T-helper 2 cell (primary cell): ENCODE measurements at regions not wholly inside any gene's neighbourhood (a gene's known extent, or its start where the extent isn't known, plus 50 kb on each side); places are given as distances from the start of the nearest gene placed in this dataset.
"Not testable (repeated sequence)": the region's sequence is repeated elsewhere in the genome, so short reads cannot be mapped to it uniquely, and the experiment has no call there.

ENCODE experiments used
- DNase-seq, 5 experiments: peaks; one replicate each; pipeline versions ENCODE4 v3.0.0 to v3.0.0-alpha.2; 2012 to 2022

DNA sequence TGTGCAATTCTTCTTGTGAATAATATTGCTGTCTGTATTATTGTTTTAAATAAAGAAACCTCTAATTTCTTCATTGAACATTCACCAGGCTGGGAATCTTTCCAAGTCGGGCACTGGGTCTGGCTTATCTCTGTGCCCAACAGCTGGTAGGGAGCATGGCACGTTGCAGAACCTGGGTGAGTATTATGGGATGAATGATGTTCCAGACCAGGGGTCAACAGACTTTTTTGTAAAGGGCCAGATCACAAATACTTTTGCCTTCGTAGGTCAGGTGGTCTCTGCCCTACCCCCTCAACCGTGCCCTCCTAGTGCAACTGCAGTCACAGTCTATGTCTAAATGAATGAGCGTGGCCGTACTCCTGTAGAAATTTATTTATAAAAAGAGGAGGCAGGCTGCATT is 81.6 kb upstream of the FOXQ1 start:
- DNase-seq = no peak

- DNase-seq = no peak
Measured at GRCh38 chr6:1229808-1230207, 82.1 kb upstream of the FOXQ1 start.

GRCh38 chr6:1229301-1229700 is 82.6 kb upstream of the FOXQ1 start:
- DNase-seq = no peak

GRCh38 chr6:1228754-1229191 is 83.1 kb upstream of the FOXQ1 start:
- DNase-seq = no peak

DNA sequence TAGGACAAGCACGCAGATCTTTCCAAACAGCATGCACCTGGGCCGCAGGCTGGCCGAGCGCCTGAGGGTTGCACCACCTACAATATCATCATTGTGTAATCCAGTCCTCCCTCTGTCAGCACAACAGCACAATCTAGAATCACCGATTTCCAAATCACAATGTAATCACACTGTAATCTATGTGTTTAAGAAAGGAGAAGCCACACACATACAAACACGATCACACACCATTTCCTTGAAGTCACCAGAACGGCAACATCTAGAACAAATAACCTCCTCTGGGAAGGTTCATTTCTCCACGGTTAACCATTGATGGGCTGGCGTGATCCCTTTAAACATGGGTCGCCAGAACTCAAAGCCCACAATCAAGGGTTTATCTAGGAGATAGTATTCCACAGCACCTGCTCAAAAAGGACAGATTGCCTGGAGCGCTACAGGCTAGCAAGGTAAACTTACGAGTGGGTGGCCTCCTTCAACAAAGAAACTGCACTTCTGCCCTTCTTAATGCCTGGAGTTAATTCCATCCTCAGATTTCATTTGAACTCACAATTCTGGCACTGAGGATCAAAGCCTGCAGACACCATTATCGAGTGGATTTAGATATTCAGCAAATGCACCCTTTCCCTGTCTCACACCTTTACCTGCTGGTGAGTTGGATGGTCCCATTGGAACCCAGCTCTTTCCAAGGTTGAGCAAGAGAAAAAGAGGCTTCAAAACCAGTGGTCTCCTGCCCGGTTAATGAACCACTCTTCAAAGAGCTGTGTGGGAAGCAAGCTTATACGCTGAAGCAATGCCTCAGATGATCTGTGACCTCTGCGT is 83.8 kb upstream of the FOXQ1 start:
- no peak for DNase-seq

- DNase-seq = no peak
Measured at GRCh38 chr6:1227600-1227934, 84.3 kb upstream of the FOXQ1 start.

DNA sequence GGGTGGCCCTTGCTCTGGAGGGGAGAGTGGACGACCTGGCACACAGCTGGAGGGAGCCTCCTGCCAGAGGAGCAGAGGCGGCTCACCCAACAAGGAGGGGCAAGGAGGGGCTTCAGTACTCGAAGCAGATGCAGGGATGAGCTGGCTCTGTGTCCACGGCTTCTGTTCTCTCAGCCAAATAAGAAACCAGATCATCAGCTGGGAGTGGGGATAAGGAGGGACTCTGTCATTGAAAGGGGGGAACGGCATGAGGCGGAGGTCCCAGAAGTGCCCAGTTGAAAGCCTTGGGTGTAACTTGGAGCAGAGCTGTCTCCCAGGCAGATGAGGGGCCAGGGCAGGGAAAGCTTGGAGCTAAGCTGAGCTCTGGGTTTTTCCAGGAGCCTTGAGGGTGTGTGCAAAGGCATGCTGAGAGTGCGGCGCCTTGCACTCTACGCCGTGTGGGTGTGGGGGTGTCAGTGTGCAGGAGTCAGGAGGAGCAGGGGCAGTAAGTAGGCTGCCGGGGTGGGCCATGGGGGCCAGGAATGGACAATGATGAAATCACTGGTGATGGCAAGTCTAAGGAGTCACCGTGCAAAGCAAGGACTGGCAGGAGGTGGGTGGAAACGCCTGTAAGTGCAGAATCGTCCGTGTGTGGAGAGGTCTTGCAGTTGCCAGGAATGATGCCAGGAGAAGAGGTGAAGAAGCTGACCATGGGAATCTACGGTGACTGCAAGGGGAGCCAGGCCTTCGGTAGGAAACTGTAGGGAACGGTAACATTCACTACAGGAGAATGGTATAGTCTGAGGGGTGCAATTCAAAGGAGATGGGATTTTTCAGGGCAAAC is 85.4 kb upstream of the FOXQ1 start:
- DNase-seq = no peak

GRCh38 chr6:1224514-1224913 is 87.4 kb upstream of the FOXQ1 start:
- DNase-seq = no peak

- DNase-seq = no peak
Measured at GRCh38 chr6:1222728-1223595, 88.9 kb upstream of the FOXQ1 start.

DNA sequence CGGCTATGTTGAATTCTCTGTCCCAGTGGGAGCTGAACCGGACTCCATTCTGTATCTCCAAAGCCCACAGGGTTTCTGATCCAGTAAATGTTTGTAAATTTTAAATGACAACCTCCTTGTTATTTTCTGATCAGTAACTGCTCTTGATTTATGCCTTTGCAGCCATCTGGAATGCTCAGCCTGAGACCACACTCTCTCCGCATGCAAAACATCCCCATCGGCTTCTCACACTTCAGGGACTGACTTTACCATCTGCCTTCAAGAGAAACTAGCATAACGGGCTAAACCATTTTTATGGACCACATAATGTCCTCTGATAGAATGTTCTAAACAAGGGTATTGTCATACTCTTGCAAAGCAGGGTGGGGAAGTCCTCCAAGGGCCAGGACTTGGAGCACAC is 94.5 kb upstream of the FOXQ1 start:
- no peak for DNase-seq

DNA sequence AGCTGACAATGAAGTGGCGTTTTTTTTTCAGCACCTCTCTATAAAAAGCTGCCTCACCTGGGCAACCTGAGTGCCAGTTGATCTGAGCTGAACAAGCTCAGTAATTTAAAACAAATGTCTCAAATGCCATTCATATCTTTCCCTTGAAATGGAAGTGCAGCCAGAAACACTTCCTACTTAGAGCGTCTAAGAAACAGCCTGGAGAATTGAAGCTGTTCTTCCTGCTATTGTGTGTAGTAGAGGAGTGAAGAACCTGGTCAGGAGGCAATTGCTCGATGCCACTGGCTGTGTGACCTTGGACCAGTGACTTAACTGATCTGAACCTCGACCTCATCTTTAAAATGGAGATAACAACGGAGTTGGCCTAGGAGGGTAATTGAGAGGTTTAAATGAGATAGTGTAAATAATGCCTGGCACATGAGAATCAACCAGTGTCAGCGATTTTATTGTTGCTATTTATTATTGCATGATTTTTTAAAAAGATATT is 95.4 kb upstream of the FOXQ1 start:
- no peak for DNase-seq

GRCh38 chr6:1215884-1216487 is 95.9 kb upstream of the FOXQ1 start:
- no peak for DNase-seq

GRCh38 chr6:1215023-1215422 is 96.9 kb upstream of the FOXQ1 start:
- DNase-seq = no peak

DNA sequence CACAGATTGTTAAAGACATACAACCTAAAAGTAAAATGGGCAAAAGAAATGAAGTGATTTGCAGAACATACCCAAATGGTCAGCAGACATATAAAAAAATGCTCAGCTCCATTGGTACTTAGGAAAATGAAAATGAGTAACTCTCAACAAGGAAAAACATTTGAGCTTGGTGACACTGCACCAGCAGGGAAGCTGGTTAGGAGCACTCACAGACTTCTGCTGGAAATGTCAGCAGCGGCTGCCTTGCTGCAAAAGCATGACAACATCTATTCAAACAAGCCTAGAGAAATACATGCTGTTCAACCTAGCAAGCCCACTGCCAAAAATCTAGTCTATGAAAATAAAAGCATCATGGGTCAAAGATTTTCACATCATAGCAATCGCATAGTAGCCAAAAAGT is 99.0 kb upstream of the FOXQ1 start:
- DNase-seq = no peak

GRCh38 chr6:1212138-1212537 is 99.8 kb upstream of the FOXQ1 start:
- not testable (repeated sequence) for DNase-seq

- not testable (repeated sequence) for DNase-seq
Measured at GRCh38 chr6:1210631-1211030, 101.3 kb upstream of the FOXQ1 start.

DNA sequence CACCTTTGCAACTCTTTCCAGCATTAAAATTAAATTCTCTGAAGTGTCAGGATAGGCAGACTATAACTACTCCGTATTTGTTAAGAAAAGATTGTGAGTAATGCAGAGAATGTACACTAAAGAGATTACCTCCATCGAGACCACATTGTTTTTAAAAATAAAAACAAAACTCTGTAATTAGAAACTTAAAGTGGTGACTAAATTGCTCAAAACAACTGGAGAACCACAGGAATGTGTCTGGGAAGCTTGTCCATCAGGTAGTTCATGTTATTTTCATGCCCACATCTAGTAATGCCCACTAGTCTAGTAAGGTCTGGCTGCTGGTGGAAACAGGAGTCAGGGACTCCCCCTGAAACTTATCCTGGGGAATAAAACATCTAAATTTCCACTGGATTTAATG is 103.0 kb upstream of the FOXQ1 start:
- DNase-seq = no peak

- DNase-seq = no peak
Measured at GRCh38 chr6:1203546-1203945, 108.4 kb upstream of the FOXQ1 start.

DNA sequence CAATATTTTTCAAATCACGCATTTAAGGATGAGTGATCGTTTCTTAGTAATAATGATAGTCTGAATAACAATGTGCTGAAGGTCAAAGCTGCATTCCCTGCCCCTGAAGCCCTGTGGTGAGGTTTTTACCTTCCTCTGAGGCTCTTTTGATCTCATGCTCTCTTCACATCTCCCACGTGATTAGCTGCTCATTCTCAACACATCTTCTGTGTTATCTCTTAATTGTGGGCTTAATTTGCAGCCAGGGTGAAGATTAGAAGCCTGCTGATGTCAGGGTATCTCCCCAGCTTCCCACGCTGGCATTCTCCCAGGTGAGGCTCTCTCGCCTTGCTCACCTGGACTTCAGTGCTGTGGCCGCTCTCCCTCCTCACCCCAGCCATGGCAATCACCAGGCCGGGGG is 109.7 kb upstream of the FOXQ1 start:
- peak in 1 of 5 experiments; percentile 5 for DNase-seq

DNA sequence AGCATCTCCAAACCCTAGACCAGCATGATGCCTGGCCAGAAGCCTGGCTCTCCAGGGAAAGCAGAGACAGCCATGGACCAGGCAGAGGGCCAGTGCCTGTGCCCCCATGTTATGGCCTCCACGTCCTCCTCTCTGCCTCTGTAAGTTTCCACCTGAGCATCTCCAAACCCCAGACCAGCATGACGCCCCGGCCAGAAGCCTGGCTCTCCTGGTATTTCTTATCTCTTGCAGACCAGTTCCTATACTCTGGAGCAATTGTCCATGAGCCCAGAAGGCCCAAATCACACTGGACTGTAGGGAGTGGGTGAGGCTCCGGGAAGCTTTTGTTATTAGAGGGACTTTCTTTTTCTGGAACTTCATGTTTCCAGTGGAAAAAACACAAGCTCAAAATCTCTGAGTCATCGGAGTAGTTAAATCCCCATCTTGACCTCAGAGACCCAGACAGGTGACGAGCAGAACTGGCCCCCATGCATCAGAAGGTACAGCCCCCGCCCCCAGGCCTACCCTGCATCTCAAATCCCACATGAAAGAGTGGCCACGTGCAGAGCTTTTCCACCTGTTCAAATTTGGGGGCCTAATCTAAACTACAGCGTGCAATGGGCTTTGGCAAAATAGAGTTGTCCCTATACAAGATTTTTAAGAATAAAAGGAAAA is 110.2 kb upstream of the FOXQ1 start:
- DNase-seq = no peak

DNA sequence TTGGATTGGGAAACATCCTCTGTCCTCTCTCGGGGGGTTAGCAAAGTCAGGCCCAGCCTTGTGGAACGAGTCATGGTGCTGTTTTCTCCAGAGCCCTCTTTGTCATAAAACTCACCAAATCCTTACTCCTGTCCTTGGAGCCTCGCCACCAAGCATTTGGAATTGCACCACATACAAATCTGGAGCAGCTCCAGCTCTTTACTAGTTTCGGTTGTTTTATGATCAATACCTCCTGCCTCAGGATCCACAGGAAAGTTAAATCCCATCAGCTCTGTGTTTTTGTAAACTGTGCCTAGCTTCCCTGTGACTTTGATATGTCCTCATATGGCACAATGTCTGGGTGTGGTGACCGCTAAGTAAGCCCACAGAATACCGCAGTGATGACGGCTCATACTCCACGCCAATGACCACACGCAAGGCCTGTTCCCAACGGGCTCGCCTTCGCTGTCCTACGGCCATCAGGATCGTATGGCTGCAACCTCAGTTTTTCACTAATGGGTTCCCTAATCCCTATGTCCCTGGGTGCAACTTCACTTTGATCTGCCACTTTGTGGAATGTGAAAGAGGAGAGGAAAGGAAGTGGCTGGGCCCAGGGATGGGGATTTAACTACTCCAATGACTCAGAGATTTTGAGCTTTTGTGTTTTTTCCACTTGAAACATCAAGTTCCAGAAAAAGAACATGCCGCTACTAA is 111.3 kb upstream of the FOXQ1 start:
- no peak for DNase-seq

GRCh38 chr6:1200081-1200408 is 111.9 kb upstream of the FOXQ1 start:
- no peak for DNase-seq
